BLaER1 (cell line): ENCODE measurements at regions not wholly inside any gene's neighbourhood (a gene's known extent, or its start where the extent isn't known, plus 50 kb on each side); places are given as distances from the start of the nearest gene placed in this dataset.

Experiments used
- H3K27ac ChIP-seq: shearing (Covaris generic); formaldehyde crosslinking; 2 replicates; pipeline ENCODE4 v1.8.1; 2022
- H3K27me3 ChIP-seq: shearing (Covaris generic); formaldehyde crosslinking; 2 replicates; pipeline ENCODE4 v1.8.1; 2022
- H3K36me3 ChIP-seq: shearing (Covaris generic); formaldehyde crosslinking; 2 replicates; pipeline ENCODE4 v1.8.1; 2022
- H3K4me1 ChIP-seq: shearing (Covaris generic); formaldehyde crosslinking; 2 replicates; pipeline ENCODE4 v1.8.1; 2022
- H3K4me2 ChIP-seq: shearing (Covaris generic); formaldehyde crosslinking; 2 replicates; pipeline ENCODE4 v1.8.1; 2022
- H3K4me3 ChIP-seq: shearing (Covaris generic); formaldehyde crosslinking; 2 replicates; pipeline ENCODE4 v1.8.1; 2022
- H3K9ac ChIP-seq: shearing (Covaris generic); formaldehyde crosslinking; 2 replicates; pipeline ENCODE4 v1.8.1; 2022
- H3K9me3 ChIP-seq: shearing (Covaris generic); formaldehyde crosslinking; 2 replicates; pipeline ENCODE4 v1.8.1; 2022
- H4K20me1 ChIP-seq: shearing (Covaris generic); formaldehyde crosslinking; 2 replicates; pipeline ENCODE4 v1.8.1; 2022
- Cebpa-rat ChIP-seq: shearing (Covaris generic); IDR thresholded peaks from 2 replicates; pipeline ENCODE4 v1.8.1; 2022

DNA sequence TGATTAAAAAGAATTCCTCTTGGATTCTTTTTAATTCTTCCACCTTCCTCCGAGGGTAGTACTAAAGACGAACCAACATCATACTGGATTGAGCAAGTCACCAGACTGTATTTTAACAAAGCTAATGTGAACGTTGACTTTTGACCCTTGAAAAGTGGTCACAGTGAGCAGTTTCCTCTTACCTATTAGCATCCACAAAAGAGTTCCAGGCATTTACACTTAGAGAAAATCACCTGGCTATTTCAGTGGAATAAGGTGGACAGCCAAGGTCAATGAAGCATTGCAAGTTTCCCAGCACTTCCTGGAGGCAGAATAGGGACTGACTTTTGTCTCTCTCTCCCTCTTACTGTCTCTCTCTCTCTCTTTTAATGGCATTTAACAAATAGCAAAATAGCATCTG, 145.1 kb upstream of the DAB2 start:
- no peaks in the 10 kb centered on the region for H3K36me3 ChIP-seq
- no peak overlapping the region for H3K4me3 ChIP-seq
- H4K20me1 ChIP-seq = no peaks in the 10 kb centered on the region
- H3K9ac ChIP-seq = no peak overlapping the region
- no peak for TF ChIP-seq Cebpa-rat
- H3K9me3 ChIP-seq = no peaks in the 10 kb centered on the region
- no peaks in the 10 kb centered on the region for H3K27me3 ChIP-seq
- H3K27ac ChIP-seq = no peak overlapping the region
- no peaks in the 10 kb centered on the region for H3K4me1 ChIP-seq
- no peak overlapping the region for H3K4me2 ChIP-seq

DNA sequence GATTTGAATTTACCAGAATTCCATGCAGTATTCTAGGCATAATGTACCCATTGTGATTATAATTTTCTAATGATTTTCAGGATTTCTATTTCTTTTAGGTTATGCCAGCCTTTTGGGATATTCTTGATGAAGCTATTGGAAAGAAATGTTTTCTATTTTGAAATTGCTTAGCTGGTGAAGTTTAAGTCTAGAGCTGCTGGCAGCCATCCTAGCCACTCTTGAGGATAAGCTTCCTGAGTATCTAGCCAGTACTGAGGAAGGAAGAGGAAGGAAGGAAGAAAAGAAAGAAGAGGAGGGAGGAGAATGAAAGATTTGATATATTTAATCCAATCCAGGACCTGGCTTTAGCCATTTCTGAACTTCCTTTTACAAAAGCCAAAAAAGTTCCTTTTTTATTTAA, 142.1 kb upstream of the DAB2 start:
- no peaks in the 10 kb centered on the region for H3K4me1 ChIP-seq
- H3K9me3 ChIP-seq = no peaks in the 10 kb centered on the region
- H4K20me1 ChIP-seq = no peaks in the 10 kb centered on the region
- TF ChIP-seq Cebpa-rat = no peak
- no peak overlapping the region for H3K27ac ChIP-seq
- H3K27me3 ChIP-seq = no peaks in the 10 kb centered on the region
- H3K9ac ChIP-seq = no peak overlapping the region
- H3K4me2 ChIP-seq = no peak overlapping the region
- H3K4me3 ChIP-seq = no peak overlapping the region
- H3K36me3 ChIP-seq = no peaks in the 10 kb centered on the region

DNA sequence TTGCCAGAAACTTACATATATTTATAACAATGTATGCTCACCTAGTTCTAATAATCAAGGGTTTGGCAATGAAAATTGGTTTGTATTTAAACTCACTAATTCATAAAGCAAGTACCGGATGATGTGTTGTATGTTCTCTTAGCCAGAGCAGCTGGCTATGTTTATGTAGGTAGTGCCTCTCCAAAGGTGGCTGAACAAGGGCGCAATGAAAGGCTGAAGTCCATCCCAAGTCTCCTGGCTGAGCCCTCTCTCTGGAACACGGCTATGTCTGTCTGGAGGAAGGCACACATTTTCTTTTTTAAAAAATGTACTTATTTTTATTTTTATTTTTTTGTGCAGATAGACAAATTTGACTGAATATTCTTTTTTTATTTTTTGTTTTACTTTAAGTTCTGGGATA, 141.2 kb upstream of the DAB2 start:
- no peaks in the 10 kb centered on the region for H3K27me3 ChIP-seq

DNA sequence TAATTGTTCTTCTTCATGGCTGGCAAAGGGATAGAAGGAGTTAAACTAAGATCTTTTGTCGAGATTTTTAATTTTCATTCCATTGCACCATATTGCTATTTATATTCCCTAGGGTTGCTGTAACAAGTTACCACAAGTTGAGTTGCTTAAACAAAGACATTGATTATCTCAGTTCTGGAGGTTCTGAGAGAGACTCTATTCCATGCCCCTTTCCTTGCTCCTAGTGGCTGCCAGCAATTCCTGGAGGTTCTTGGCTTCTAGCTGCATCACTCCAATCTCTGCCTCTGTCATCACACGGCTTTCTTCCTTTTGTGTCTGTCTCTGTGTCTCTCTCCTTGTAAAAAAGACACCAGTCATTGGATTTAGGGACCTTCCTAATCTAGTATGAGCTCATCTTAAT, 136.6 kb upstream of the DAB2 start:
- TF ChIP-seq Cebpa-rat = no peak
- H3K27ac ChIP-seq = no peak overlapping the region
- no peak overlapping the region for H3K9ac ChIP-seq
- H3K36me3 ChIP-seq = no peaks in the 10 kb centered on the region
- no peak overlapping the region for H3K4me3 ChIP-seq
- H3K27me3 ChIP-seq = no peaks in the 10 kb centered on the region
- H3K4me1 ChIP-seq = no peaks in the 10 kb centered on the region
- H3K4me2 ChIP-seq = no peak overlapping the region
- H4K20me1 ChIP-seq = no peaks in the 10 kb centered on the region
- no peaks in the 10 kb centered on the region for H3K9me3 ChIP-seq

More for the DNA sequence above, 141.2 kb upstream of the DAB2 start:
- no peaks in the 10 kb centered on the region for H4K20me1 ChIP-seq
- H3K36me3 ChIP-seq = no peaks in the 10 kb centered on the region
- no peak overlapping the region for H3K4me2 ChIP-seq
- no peaks in the 10 kb centered on the region for H3K9me3 ChIP-seq
- no peak overlapping the region for H3K4me3 ChIP-seq
- H3K27ac ChIP-seq = no peak overlapping the region
- H3K4me1 ChIP-seq = no peaks in the 10 kb centered on the region
- no peak for TF ChIP-seq Cebpa-rat
- no peak overlapping the region for H3K9ac ChIP-seq

DNA sequence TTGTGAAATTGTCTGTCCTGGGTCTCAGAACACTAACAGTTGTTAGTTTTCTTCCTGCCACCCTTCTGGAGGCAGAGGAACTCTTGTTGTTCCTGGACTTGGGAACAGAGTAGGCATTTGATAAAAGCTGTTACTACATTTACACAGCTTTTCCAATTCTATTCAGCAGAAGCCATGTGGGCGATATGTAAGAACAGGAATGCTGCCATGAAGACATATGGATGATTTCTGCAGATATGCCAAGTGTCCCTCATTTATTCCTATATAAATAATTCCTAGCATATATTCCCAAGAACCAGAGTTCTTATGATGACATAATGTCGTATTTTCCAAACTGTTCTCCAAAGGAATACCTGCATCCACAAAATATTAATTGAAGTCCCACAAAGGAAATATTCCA, 135.9 kb upstream of the DAB2 start:
- no peaks in the 10 kb centered on the region for H3K9me3 ChIP-seq
- no peaks in the 10 kb centered on the region for H3K27me3 ChIP-seq
- no peak for TF ChIP-seq Cebpa-rat
- no peaks in the 10 kb centered on the region for H3K4me1 ChIP-seq
- no peak overlapping the region for H3K27ac ChIP-seq
- H4K20me1 ChIP-seq = no peaks in the 10 kb centered on the region
- no peak overlapping the region for H3K4me3 ChIP-seq
- no peak overlapping the region for H3K9ac ChIP-seq
- H3K36me3 ChIP-seq = no peaks in the 10 kb centered on the region
- H3K4me2 ChIP-seq = no peak overlapping the region

DNA sequence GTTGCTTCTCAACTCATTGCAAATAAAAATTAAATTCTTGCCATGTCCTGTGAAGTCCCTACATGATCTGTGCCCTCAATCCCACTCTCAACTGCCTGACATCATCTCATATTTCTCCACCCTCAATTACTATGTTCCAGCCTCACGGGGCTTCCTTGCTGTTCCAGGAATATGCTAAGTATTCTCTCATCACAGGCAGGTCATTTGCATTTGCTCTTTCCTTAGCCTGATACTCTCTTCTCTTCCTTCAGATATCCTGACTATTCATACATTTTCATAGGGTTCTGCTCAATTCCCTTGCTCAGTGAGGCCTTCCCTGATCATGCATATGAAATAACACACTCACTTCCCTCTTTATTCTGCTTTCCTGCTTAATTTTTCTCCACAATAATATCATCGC, 135.1 kb upstream of the DAB2 start:
- Histone ChIP-seq H3K4me2 (no peak overlapping the region), H3K4me3 (no peak overlapping the region), H3K4me1 (no peaks in the 10 kb centered on the region), H3K36me3 (no peaks in the 10 kb centered on the region), H3K9ac (no peak overlapping the region), H3K27ac (no peak overlapping the region), H4K20me1 (no peaks in the 10 kb centered on the region), H3K9me3 (no peaks in the 10 kb centered on the region), H3K27me3 (no peaks in the 10 kb centered on the region)
- no peak for TF ChIP-seq Cebpa-rat

DNA sequence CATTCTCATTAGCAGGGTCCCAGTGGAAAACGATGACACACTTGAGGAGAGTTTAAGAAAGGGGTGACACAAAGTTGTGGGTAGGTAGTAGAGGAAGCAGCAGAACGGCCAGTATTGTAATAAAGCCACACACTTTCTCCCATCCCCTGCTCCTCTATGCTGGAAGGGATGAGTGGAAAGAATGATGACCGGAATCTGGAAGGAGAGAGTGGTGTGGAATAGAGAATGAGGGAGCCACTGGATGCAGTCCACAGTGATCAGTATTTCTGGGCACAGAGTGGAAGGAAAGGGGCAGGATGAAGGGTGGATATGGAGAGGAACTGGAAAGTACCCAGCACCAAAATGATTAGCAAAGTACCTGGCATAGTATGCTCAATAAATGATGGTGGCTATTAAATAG, 133.8 kb upstream of the DAB2 start:
- Histone ChIP-seq H3K4me1 (no peaks in the 10 kb centered on the region), H4K20me1 (no peaks in the 10 kb centered on the region), H3K9ac (no peak overlapping the region), H3K4me3 (no peak overlapping the region), H3K4me2 (no peak overlapping the region), H3K27ac (no peak overlapping the region), H3K36me3 (no peaks in the 10 kb centered on the region), H3K27me3 (no peaks in the 10 kb centered on the region), H3K9me3 (no peaks in the 10 kb centered on the region; the same call in 1 of the 2 replicates)
- no peak for TF ChIP-seq Cebpa-rat

DNA sequence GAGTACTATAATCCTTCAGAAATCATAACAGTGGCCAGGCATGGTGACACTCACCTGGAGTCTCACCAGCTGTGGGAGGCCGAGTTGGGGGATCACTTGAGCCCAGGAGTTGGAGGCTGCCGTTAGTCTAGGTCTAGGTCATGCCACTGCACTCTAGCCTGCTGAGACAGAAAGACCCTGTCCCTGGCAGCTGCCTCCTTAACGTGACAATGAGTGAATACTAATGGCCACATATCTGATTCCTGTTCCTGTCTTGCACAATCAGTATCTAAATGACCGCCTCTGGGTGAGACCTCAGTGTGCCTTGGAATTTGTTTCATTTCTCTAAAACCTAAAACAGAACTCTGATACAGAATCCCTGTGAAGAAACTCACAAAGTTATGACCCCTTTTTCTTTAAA, 131.0 kb upstream of the DAB2 start:
- H3K4me1 ChIP-seq = no peaks in the 10 kb centered on the region
- TF ChIP-seq Cebpa-rat = no peak
- no peak overlapping the region for H3K4me3 ChIP-seq
- H3K4me2 ChIP-seq = no peak overlapping the region
- H4K20me1 ChIP-seq = no peaks in the 10 kb centered on the region
- no peaks in the 10 kb centered on the region for H3K27me3 ChIP-seq
- no peak overlapping the region for H3K27ac ChIP-seq
- no peaks in the 10 kb centered on the region for H3K36me3 ChIP-seq
- no peak overlapping the region for H3K9ac ChIP-seq
- H3K9me3 ChIP-seq = no peaks in the 10 kb centered on the region; the same call in 1 of the 2 replicates

DNA sequence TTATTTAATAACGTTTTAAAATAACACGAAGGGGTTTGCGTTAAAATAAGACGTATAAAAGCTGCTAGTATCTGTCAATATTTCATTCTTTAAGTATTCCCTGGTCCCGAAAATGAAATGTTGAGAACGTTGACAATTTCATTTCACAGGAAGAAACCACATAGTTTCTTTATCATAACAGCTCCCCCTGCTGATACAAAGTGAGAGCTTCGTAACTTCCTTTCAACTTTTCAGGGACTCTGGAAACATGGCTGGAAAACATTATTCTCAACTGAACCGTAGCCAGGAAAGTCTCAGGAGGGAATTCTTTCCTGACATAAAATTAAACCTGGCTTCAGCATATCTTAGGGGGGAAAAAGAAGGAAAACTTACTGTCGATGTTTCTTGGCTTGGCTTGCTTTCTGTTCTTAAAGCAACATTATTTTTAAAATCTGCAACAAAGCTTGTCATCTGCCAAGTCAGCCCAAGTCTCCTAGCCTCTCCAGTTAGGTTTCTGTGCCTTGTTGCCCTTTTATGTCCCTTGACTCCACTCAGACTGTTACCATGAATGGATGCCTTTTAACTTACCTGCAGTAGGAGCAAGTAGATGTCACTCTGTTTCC, 122.9 kb upstream of the DAB2 start:
- H3K27me3 ChIP-seq = no peaks in the 10 kb centered on the region
- no peak overlapping the region for H3K4me3 ChIP-seq
- H3K4me2 ChIP-seq = no peak overlapping the region
- TF ChIP-seq Cebpa-rat = no peak
- H3K9ac ChIP-seq = no peak overlapping the region
- no peaks in the 10 kb centered on the region for H3K9me3 ChIP-seq
- H3K36me3 ChIP-seq = no peaks in the 10 kb centered on the region
- no peaks in the 10 kb centered on the region for H4K20me1 ChIP-seq
- H3K27ac ChIP-seq = no peak overlapping the region
- no peaks in the 10 kb centered on the region for H3K4me1 ChIP-seq

DNA sequence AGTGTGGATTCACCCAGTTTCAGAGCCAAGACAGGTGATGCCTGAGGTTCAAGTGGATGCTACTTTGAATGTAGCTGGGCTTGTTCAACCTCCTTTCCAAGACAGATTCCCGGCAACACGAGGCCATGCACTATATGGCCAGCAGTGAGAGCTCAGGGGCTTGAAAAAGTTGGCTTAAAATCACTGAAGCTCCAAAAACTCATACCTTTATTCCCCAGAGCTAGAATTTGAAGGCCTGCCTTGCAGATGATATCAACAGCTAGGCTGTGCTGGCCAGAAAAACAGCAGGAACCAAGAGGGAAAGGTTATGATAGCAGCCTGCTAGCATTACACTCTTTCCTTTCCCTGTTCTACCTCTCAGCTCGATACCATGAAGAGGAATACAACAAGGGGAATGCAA, 120.2 kb upstream of the DAB2 start:
- Histone ChIP-seq H3K4me2 (no peak overlapping the region), H3K27me3 (no peaks in the 10 kb centered on the region), H3K9ac (no peak overlapping the region), H3K4me1 (no peaks in the 10 kb centered on the region), H3K27ac (no peak overlapping the region), H3K4me3 (no peak overlapping the region), H3K9me3 (no peaks in the 10 kb centered on the region), H3K36me3 (no peaks in the 10 kb centered on the region), H4K20me1 (no peaks in the 10 kb centered on the region)
- TF ChIP-seq Cebpa-rat = no peak

DNA sequence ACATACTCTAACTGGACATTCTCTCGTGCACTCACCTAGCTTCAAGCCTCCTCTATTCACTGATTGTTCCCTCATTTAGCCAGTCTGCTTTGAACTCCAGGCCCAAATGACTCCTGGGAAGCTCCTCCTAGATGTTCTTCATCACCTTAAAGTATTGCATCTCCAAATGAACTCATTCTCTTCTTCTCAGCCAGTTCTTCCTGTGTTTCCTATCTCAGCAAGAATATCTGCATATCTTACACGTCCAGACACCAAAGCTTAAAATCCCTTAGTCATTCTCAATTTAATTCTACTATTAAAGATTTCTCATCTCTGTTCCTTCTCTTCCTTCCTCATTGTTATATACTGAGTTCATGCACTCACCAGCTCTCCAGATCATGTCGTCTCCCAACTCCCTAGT, 118.6 kb upstream of the DAB2 start:
- Histone ChIP-seq H3K4me3 (no peak overlapping the region), H3K9ac (no peak overlapping the region), H4K20me1 (no peaks in the 10 kb centered on the region), H3K4me2 (no peak overlapping the region), H3K27me3 (no peaks in the 10 kb centered on the region), H3K36me3 (no peaks in the 10 kb centered on the region), H3K4me1 (no peaks in the 10 kb centered on the region), H3K27ac (no peak overlapping the region), H3K9me3 (no peaks in the 10 kb centered on the region)
- TF ChIP-seq Cebpa-rat = no peak
